GM19324 (cell line): ENCODE measurements at regions not wholly inside any gene's neighbourhood (a gene's known extent, or its start where the extent isn't known, plus 50 kb on each side); places are given as distances from the start of the nearest gene placed in this dataset.

Experiments
- ATAC-seq: cut with Tn5 transposase; IDR thresholded peaks from one replicate; pipeline ENCODE4 v1.9.1; 2021; ENCODE audit warnings: mild to moderate bottlenecking, moderate library complexity; ENCODE audit not compliant: unreplicated experiment, low FRiP score

- ATAC-seq = no peak
These were observed 70.0 kb upstream of the SHISA3 start for GRCh38 chr4:42327323-42327722.

- no peak for ATAC-seq
These were observed 68.3 kb upstream of the SHISA3 start for GRCh38 chr4:42328978-42329377.

GRCh38 chr4:42329421-42329820 is 67.9 kb upstream of the SHISA3 start:
- ATAC-seq = no peak

- ATAC-seq = no peak
These were observed 67.2 kb upstream of the SHISA3 start for GRCh38 chr4:42330002-42330592.

GRCh38 chr4:42331040-42331439 is 66.2 kb upstream of the SHISA3 start:
- ATAC-seq = no peak

GRCh38 chr4:42331914-42332368 is 65.3 kb upstream of the SHISA3 start:
- no peak for ATAC-seq

- no peak for ATAC-seq
These were observed 57.3 kb upstream of the SHISA3 start for GRCh38 chr4:42339935-42340406.

- no peak for ATAC-seq
These were observed 55.7 kb upstream of the SHISA3 start for GRCh38 chr4:42341518-42342026.

GRCh38 chr4:42342459-42342858 is 54.8 kb upstream of the SHISA3 start:
- ATAC-seq = no peak

- no peak for ATAC-seq
These were observed 53.0 kb upstream of the SHISA3 start for GRCh38 chr4:42344309-42344708.

- ATAC-seq = no peak
These were observed 52.5 kb upstream of the SHISA3 start for GRCh38 chr4:42344749-42345148.

- ATAC-seq = no peak
These were observed 51.2 kb upstream of the SHISA3 start for GRCh38 chr4:42345962-42346544.

GRCh38 chr4:42347076-42347475 is 50.2 kb upstream of the SHISA3 start:
- no peak for ATAC-seq
